ENCODE measurements at regions not wholly inside any gene's neighbourhood (a gene's known extent, or its start where the extent isn't known, plus 50 kb on each side); places are given as distances from the start of the nearest gene placed in this dataset.

DNA sequence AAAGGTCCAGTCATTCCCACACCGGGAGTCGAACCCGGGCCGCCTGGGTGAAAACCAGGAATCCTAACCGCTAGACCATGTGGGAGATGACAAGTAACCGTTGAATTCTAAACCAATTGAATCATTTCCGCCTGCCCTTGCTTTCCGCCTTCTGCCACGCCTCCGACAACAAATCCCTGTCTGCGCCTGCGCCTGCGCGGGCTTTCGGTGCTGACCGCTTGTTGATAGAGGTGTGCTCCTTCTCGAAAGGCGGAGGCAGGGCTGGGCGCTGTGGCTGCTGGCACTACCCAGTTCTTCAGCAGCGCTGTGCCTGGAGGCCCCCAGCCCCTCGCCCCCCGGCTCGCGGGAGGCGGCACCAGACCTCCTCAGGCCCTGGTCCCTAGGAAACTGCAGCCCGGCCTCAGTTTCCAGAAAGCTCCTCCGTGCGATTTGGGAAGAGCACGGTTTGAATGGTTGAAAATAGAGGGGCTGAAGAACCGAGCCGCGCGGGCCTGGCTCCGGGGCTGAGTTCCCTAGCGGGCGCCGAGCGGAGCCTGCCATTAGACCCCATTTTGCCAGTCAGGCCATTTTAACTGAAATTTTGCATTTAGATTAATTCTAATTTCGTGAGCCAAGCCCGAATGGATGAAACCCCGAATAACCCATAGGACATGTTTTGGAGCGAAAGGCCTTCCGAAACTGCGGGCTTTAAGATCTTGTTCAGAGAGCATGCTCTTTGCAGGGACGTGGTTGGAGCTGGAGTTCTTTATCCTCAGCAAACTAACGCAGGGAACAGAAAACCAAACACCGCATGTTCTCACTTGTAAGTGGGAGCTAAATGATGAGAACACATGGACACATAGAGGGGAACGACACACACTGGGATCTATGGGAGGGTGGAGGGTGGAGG is 219.3 kb upstream of the ATP10A start (continued):
- TF ChIP-seq HEYL (CRISPR knock-in tag; IDR thresholded peaks at IDR 0.05) (no peak), CHD2 (IDR thresholded peaks at IDR 0.05; ENCODE audit: low read length, partially characterized antibody) (no peak), HOXB13 (CRISPR knock-in tag; IDR thresholded peaks at IDR 0.05; ENCODE audit: low read depth) (no peak), SREBF2 (IDR thresholded peaks at IDR 0.05) (peak; percentile 82), ZC3H11A (IDR thresholded peaks at IDR 0.05) (no peak), REST (IDR thresholded peaks at IDR 0.05) (no peak), CEBPB (IDR thresholded peaks at IDR 0.05) (no peak), PHF8 (IDR thresholded peaks at IDR 0.05; ENCODE audit: borderline replicate concordance, low read depth) (peak; percentile 53; the same call in 1 of the 2 replicates), JUNB (IDR thresholded peaks at IDR 0.05) (no peak), NR3C1 (IDR thresholded peaks at IDR 0.05) (no peak), EHMT2 (IDR thresholded peaks at IDR 0.05; ENCODE audit: low read depth) (no peak), HES2 (IDR thresholded peaks at IDR 0.05) (no peak), RCOR1 (IDR thresholded peaks at IDR 0.05; ENCODE audit: low read depth, low read length) (no peak), POLR2AphosphoS2 (conservative IDR thresholded peaks at IDR 0.05; ENCODE audit: low read length) (no peak)
- TF ChIP-seq, protein P1, sequence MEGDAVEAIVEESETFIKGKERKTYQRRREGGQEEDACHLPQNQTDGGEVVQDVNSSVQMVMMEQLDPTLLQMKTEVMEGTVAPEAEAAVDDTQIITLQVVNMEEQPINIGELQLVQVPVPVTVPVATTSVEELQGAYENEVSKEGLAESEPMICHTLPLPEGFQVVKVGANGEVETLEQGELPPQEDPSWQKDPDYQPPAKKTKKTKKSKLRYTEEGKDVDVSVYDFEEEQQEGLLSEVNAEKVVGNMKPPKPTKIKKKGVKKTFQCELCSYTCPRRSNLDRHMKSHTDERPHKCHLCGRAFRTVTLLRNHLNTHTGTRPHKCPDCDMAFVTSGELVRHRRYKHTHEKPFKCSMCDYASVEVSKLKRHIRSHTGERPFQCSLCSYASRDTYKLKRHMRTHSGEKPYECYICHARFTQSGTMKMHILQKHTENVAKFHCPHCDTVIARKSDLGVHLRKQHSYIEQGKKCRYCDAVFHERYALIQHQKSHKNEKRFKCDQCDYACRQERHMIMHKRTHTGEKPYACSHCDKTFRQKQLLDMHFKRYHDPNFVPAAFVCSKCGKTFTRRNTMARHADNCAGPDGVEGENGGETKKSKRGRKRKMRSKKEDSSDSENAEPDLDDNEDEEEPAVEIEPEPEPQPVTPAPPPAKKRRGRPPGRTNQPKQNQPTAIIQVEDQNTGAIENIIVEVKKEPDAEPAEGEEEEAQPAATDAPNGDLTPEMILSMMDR (IDR thresholded peaks at IDR 0.05), result no peak
- TF ChIP-seq, protein P2, sequence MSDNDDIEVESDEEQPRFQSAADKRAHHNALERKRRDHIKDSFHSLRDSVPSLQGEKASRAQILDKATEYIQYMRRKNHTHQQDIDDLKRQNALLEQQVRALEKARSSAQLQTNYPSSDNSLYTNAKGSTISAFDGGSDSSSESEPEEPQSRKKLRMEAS (IDR thresholded peaks at IDR 0.05), result peak; percentile 38

DNA sequence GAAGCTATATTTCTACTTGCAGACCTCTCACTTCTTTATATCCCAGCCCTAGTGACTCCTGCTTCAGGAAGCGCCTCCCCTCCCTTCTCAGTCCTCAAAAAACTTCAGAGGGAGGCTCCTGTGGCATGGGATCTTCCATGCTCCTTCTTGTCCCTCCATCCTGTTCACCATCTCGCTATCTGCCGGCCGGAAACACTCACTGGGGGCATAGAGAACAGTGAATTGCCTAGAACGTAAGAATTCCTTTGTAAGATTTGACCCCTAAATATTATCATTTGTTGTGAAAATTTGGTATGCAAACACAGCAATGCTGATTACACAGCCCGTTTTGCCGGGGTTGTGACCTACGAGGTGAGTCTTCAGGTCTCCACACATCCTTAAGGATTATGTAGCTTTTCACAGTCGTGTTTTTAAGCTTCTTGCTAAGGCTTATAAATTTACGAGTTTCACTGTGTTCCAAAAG is 218.7 kb upstream of the ATP10A start:
- peak overlapping the region; percentile 37 for H3K4me3 ChIP-seq
- FAIRE-seq, result no peak
- TF ChIP-seq FOSL2 (IDR thresholded peaks at IDR 0.05), result no peak
- no peak for TF ChIP-seq FOSL2 (CRISPR knock-in tag; IDR thresholded peaks at IDR 0.05)
- TF ChIP-seq EHMT2 (IDR thresholded peaks at IDR 0.05; ENCODE audit: low read depth), result no peak
- no peak for TF ChIP-seq CHD2 (IDR thresholded peaks at IDR 0.05; ENCODE audit: low read length, partially characterized antibody)
- TF ChIP-seq HOXB5 (CRISPR knock-in tag; IDR thresholded peaks at IDR 0.05), result no peak
- TF ChIP-seq JUNB (IDR thresholded peaks at IDR 0.05), result no peak
- no peak for TF ChIP-seq HDAC2 (IDR thresholded peaks at IDR 0.05)
- no peak for TF ChIP-seq RARB (CRISPR knock-in tag; IDR thresholded peaks at IDR 0.05)
- TF ChIP-seq BHLHE40 (IDR thresholded peaks at IDR 0.05; ENCODE audit: low read depth, low read length), result no peak
- TF ChIP-seq, protein P3, sequence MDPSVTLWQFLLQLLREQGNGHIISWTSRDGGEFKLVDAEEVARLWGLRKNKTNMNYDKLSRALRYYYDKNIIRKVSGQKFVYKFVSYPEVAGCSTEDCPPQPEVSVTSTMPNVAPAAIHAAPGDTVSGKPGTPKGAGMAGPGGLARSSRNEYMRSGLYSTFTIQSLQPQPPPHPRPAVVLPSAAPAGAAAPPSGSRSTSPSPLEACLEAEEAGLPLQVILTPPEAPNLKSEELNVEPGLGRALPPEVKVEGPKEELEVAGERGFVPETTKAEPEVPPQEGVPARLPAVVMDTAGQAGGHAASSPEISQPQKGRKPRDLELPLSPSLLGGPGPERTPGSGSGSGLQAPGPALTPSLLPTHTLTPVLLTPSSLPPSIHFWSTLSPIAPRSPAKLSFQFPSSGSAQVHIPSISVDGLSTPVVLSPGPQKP (IDR thresholded peaks at IDR 0.05; ENCODE audit: low read depth, low read length), result no peak
- no peak for TF ChIP-seq TP53 (CRISPR knock-in tag; IDR thresholded peaks at IDR 0.05)
- peak overlapping the region; percentile 93 for H3K4me2 ChIP-seq
- ATAC-seq, result peak in 1 of 2 experiments; percentile 11; a peak in 4 of 6 replicates
- ChIA-PET CTCF (interaction anchor here (1.1 to 1.5 kb wide), 3 partner anchors 11 to 12 kb away, joined by 3 to 4 read pairs (median 3); no protein-coding TSS in a partner anchor), POLR2A (interaction anchor here (0.6 to 1.0 kb wide), 3 partner anchors 14 to 225 kb away, joined by 3 to 5 read pairs (median 3); no protein-coding TSS in a partner anchor)
- H3K4me1 ChIP-seq, result peaks cover 8% of the 10 kb centered on the region; the same call in 1 of the 3 replicates
- H3K9me3 ChIP-seq, result no peaks in the 10 kb centered on the region
- peak overlapping the region in 1 of 2 experiments; percentile 34; a peak in 1 of 6 replicates for H3K27ac ChIP-seq
- peak in 1 of 2 experiments; percentile 41 for DNase-seq (ENCODE audit: low read depth in 1 of 2, low spot score in 1 of 2)
- 9% methylated on average over 10 of the region's 10 CpGs for WGBS (ENCODE audit: missing lambda C conversion rate)

Measured in A549 (cell line).